ENCODE measurements at regions not wholly inside any gene's neighbourhood (a gene's known extent, or its start where the extent isn't known, plus 50 kb on each side); places are given as distances from the start of the nearest gene placed in this dataset.
A peak's percentile ranks its signal among the peaks of the same experiment; 100 is the strongest.
"Not testable (repeated sequence)": the region's sequence is repeated elsewhere in the genome, so short reads cannot be mapped to it uniquely, and the experiment has no call there.

GRCh38 chr18:1075322-1075721 lies 170.7 kb downstream of the ADCYAP1 start:
- H3K27me3 ChIP-seq (ENCODE audit: insufficient read depth, insufficient read length) = no peaks in the 10 kb centered on the region
- no peaks in the 10 kb centered on the region for H3K36me3 ChIP-seq (ENCODE audit: insufficient read depth, insufficient read length, low read length)
- H3K9ac ChIP-seq (ENCODE audit: insufficient read length, low read depth) = no peak overlapping the region
- TF ChIP-seq ZNF274 (IDR thresholded peaks at IDR 0.05; ENCODE audit: low read depth, low read length) (no peak), SUZ12 (IDR thresholded peaks at IDR 0.05; ENCODE audit: extremely low read depth, insufficient read depth, insufficient read length) (no peak), YY1 (IDR thresholded peaks at IDR 0.05; ENCODE audit: insufficient read depth, insufficient read length) (no peak)
- H3K9me3 ChIP-seq (ENCODE audit: insufficient read depth, low read length) = no peaks in the 10 kb centered on the region
- H3K4me1 ChIP-seq (ENCODE audit: insufficient read depth, insufficient read length) = no peaks in the 10 kb centered on the region
- no peak for DNase-seq (ENCODE audit: low read depth, low spot score)
- H3K4me3 ChIP-seq (ENCODE audit: insufficient read length, low read depth) = no peak overlapping the region

- no peaks in the 10 kb centered on the region for H3K27me3 ChIP-seq (ENCODE audit: insufficient read depth, insufficient read length)
- H3K9ac ChIP-seq (ENCODE audit: insufficient read length, low read depth) = no peak overlapping the region
- H3K9me3 ChIP-seq (ENCODE audit: insufficient read depth, low read length) = no peaks in the 10 kb centered on the region
- H3K4me1 ChIP-seq (ENCODE audit: insufficient read depth, insufficient read length) = no peaks in the 10 kb centered on the region
- no peak for DNase-seq (ENCODE audit: low read depth, low spot score)
- TF ChIP-seq YY1 (IDR thresholded peaks at IDR 0.05; ENCODE audit: insufficient read depth, insufficient read length) (no peak), SUZ12 (IDR thresholded peaks at IDR 0.05; ENCODE audit: extremely low read depth, insufficient read depth, insufficient read length) (no peak), ZNF274 (IDR thresholded peaks at IDR 0.05; ENCODE audit: low read depth, low read length) (no peak)
- no peaks in the 10 kb centered on the region for H3K36me3 ChIP-seq (ENCODE audit: insufficient read depth, insufficient read length, low read length)
- H3K4me3 ChIP-seq (ENCODE audit: insufficient read length, low read depth) = no peak overlapping the region
These were observed 171.2 kb downstream of the ADCYAP1 start for GRCh38 chr18:1075876-1076275.

GRCh38 chr18:1078301-1078700 lies 173.6 kb downstream of the ADCYAP1 start:
- no peak for TF ChIP-seq SUZ12 (IDR thresholded peaks at IDR 0.05; ENCODE audit: extremely low read depth, insufficient read depth, insufficient read length)
- TF ChIP-seq ZNF274 (IDR thresholded peaks at IDR 0.05; ENCODE audit: low read depth, low read length) = no peak
- TF ChIP-seq YY1 (IDR thresholded peaks at IDR 0.05; ENCODE audit: insufficient read depth, insufficient read length) = no peak
- no peak for DNase-seq (ENCODE audit: low read depth, low spot score)
- Histone ChIP-seq H3K4me3 (ENCODE audit: insufficient read length, low read depth) (no peak overlapping the region), H3K27me3 (ENCODE audit: insufficient read depth, insufficient read length) (no peaks in the 10 kb centered on the region), H3K4me1 (ENCODE audit: insufficient read depth, insufficient read length) (no peaks in the 10 kb centered on the region), H3K36me3 (ENCODE audit: insufficient read depth, insufficient read length, low read length) (no peaks in the 10 kb centered on the region), H3K9me3 (ENCODE audit: insufficient read depth, low read length) (no peaks in the 10 kb centered on the region), H3K9ac (ENCODE audit: insufficient read length, low read depth) (no peak overlapping the region)

- H3K36me3 ChIP-seq (ENCODE audit: insufficient read depth, insufficient read length, low read length); H3K27me3 ChIP-seq (ENCODE audit: insufficient read depth, insufficient read length); H3K4me3 ChIP-seq (ENCODE audit: insufficient read length, low read depth); H3K4me1 ChIP-seq (ENCODE audit: insufficient read depth, insufficient read length); H3K9ac ChIP-seq (ENCODE audit: insufficient read length, low read depth); H3K9me3 ChIP-seq (ENCODE audit: insufficient read depth, low read length); DNase-seq (ENCODE audit: low read depth, low spot score): not testable (repeated sequence)
These were observed 179.0 kb downstream of the ADCYAP1 start for GRCh38 chr18:1083675-1084074.

GRCh38 chr18:1090758-1091157 lies 186.1 kb downstream of the ADCYAP1 start:
- peak; percentile 20 for DNase-seq (ENCODE audit: low read depth, low spot score)
- TF ChIP-seq YY1 (IDR thresholded peaks at IDR 0.05; ENCODE audit: insufficient read depth, insufficient read length) (no peak), ZNF274 (IDR thresholded peaks at IDR 0.05; ENCODE audit: low read depth, low read length) (no peak), SUZ12 (IDR thresholded peaks at IDR 0.05; ENCODE audit: extremely low read depth, insufficient read depth, insufficient read length) (no peak)
- Histone ChIP-seq H3K4me3 (ENCODE audit: insufficient read length, low read depth) (no peak overlapping the region), H3K9ac (ENCODE audit: insufficient read length, low read depth) (no peak overlapping the region), H3K36me3 (ENCODE audit: insufficient read depth, insufficient read length, low read length) (no peaks in the 10 kb centered on the region), H3K27me3 (ENCODE audit: insufficient read depth, insufficient read length) (no peaks in the 10 kb centered on the region), H3K9me3 (ENCODE audit: insufficient read depth, low read length) (peaks cover 5% of the 10 kb centered on the region; the same call in 1 of the 2 replicates), H3K4me1 (ENCODE audit: insufficient read depth, insufficient read length) (no peaks in the 10 kb centered on the region)

GRCh38 chr18:1092228-1092627 lies 187.6 kb downstream of the ADCYAP1 start:
- no peaks in the 10 kb centered on the region for H3K4me1 ChIP-seq (ENCODE audit: insufficient read depth, insufficient read length)
- no peak overlapping the region for H3K4me3 ChIP-seq (ENCODE audit: insufficient read length, low read depth)
- TF ChIP-seq ZNF274 (IDR thresholded peaks at IDR 0.05; ENCODE audit: low read depth, low read length) (no peak), SUZ12 (IDR thresholded peaks at IDR 0.05; ENCODE audit: extremely low read depth, insufficient read depth, insufficient read length) (no peak), YY1 (IDR thresholded peaks at IDR 0.05; ENCODE audit: insufficient read depth, insufficient read length) (no peak)
- no peaks in the 10 kb centered on the region for H3K9me3 ChIP-seq (ENCODE audit: insufficient read depth, low read length)
- H3K9ac ChIP-seq (ENCODE audit: insufficient read length, low read depth) = no peak overlapping the region
- H3K36me3 ChIP-seq (ENCODE audit: insufficient read depth, insufficient read length, low read length) = no peaks in the 10 kb centered on the region
- no peak for DNase-seq (ENCODE audit: low read depth, low spot score)
- H3K27me3 ChIP-seq (ENCODE audit: insufficient read depth, insufficient read length) = no peaks in the 10 kb centered on the region

- no peak for TF ChIP-seq ZNF274 (IDR thresholded peaks at IDR 0.05; ENCODE audit: low read depth, low read length)
- H3K9me3 ChIP-seq (ENCODE audit: insufficient read depth, low read length) = no peaks in the 10 kb centered on the region
These were observed 189.7 kb downstream of the ADCYAP1 start for GRCh38 chr18:1094409-1094808.

GRCh38 chr18:1097991-1098735 lies 193.5 kb downstream of the ADCYAP1 start:
- not testable (repeated sequence) for H3K9ac ChIP-seq (ENCODE audit: insufficient read length, low read depth); DNase-seq (ENCODE audit: low read depth, low spot score); H3K9me3 ChIP-seq (ENCODE audit: insufficient read depth, low read length); H3K4me1 ChIP-seq (ENCODE audit: insufficient read depth, insufficient read length); H3K36me3 ChIP-seq (ENCODE audit: insufficient read depth, insufficient read length, low read length); H3K27me3 ChIP-seq (ENCODE audit: insufficient read depth, insufficient read length); H3K4me3 ChIP-seq (ENCODE audit: insufficient read length, low read depth)

More at GRCh38 chr18:1094409-1094808, 189.7 kb downstream of the ADCYAP1 start:
- no peak for DNase-seq (ENCODE audit: low read depth, low spot score)
- no peaks in the 10 kb centered on the region for H3K36me3 ChIP-seq (ENCODE audit: insufficient read depth, insufficient read length, low read length)
- H3K9ac ChIP-seq (ENCODE audit: insufficient read length, low read depth) = no peak overlapping the region
- H3K4me3 ChIP-seq (ENCODE audit: insufficient read length, low read depth) = no peak overlapping the region
- no peaks in the 10 kb centered on the region for H3K27me3 ChIP-seq (ENCODE audit: insufficient read depth, insufficient read length)
- H3K4me1 ChIP-seq (ENCODE audit: insufficient read depth, insufficient read length) = no peaks in the 10 kb centered on the region

Measured in NT2/D1 (cell line).